Osteocyte (in vitro differentiated cells): ENCODE measurements at regions not wholly inside any gene's neighbourhood (a gene's known extent, or its start where the extent isn't known, plus 50 kb on each side); places are given as distances from the start of the nearest gene placed in this dataset.

Experiments
- DNase-seq: peaks from one replicate; pipeline ENCODE4 v3.0.0; 2021; ENCODE audit warnings: mixed read lengths; ENCODE audit not compliant: unreplicated experiment; ENCODE audit errors: extremely low spot score
- H3K27ac Mint-ChIP-seq: one replicate; pipeline ENCODE4 v1.8.0; 2021; ENCODE audit warnings: mild to moderate bottlenecking, mixed read lengths; ENCODE audit not compliant: unreplicated experiment
- H3K27me3 Mint-ChIP-seq: one replicate; pipeline ENCODE4 v1.8.0; 2021; ENCODE audit warnings: mixed read lengths; ENCODE audit not compliant: unreplicated experiment
- H3K36me3 Mint-ChIP-seq: one replicate; pipeline ENCODE4 v1.8.0; 2021; ENCODE audit warnings: mixed read lengths; ENCODE audit not compliant: unreplicated experiment
- H3K4me1 Mint-ChIP-seq: one replicate; pipeline ENCODE4 v1.8.0; 2021; ENCODE audit warnings: mixed read lengths; ENCODE audit not compliant: unreplicated experiment
- H3K4me3 Mint-ChIP-seq: one replicate; pipeline ENCODE4 v1.8.0; 2021; ENCODE audit warnings: mild to moderate bottlenecking, moderate library complexity, mixed read lengths; ENCODE audit not compliant: unreplicated experiment
- H3K9me3 Mint-ChIP-seq: one replicate; pipeline ENCODE4 v1.8.0; 2021; ENCODE audit warnings: mixed read lengths; ENCODE audit not compliant: unreplicated experiment
- CTCF ChIP-seq: fragments of 200-600 bp; sonication (generic); IDR thresholded peaks from 2 replicates; pipeline ENCODE4 v1.5.0; 2021; ENCODE audit warnings: antibody characterized with exemption, mild to moderate bottlenecking, moderate library complexity

GRCh38 chr3:70832089-70832833, 519.8 kb upstream of the MDFIC2 start:
- Mint-ChIP-seq H3K27ac (peak overlapping the region; percentile 91), H3K4me3 (no peak overlapping the region), H3K36me3 (peaks cover 1% of the 10 kb centered on the region), H3K9me3 (no peaks in the 10 kb centered on the region), H3K4me1 (peaks cover 43% of the 10 kb centered on the region), H3K27me3 (no peaks in the 10 kb centered on the region)
- DNase-seq, result no peak
- no peak for TF ChIP-seq CTCF

- Mint-ChIP-seq H3K27ac (peak overlapping the region; percentile 76), H3K4me3 (no peak overlapping the region), H3K27me3 (no peaks in the 10 kb centered on the region), H3K9me3 (peaks cover 4% of the 10 kb centered on the region), H3K36me3 (peaks cover 1% of the 10 kb centered on the region), H3K4me1 (peaks cover 56% of the 10 kb centered on the region)
- DNase-seq, result no peak
- TF ChIP-seq CTCF, result no peak
Observed at GRCh38 chr3:70829092-70829491, 516.7 kb upstream of the MDFIC2 start.

GRCh38 chr3:70824773-70825172, 512.3 kb upstream of the MDFIC2 start:
- no peaks in the 10 kb centered on the region for H3K27me3 Mint-ChIP-seq
- no peak for TF ChIP-seq CTCF
- H3K36me3 Mint-ChIP-seq, result no peaks in the 10 kb centered on the region
- no peak overlapping the region for H3K4me3 Mint-ChIP-seq
- peaks cover 44% of the 10 kb centered on the region for H3K4me1 Mint-ChIP-seq
- no peak for DNase-seq
- H3K9me3 Mint-ChIP-seq, result peaks cover 4% of the 10 kb centered on the region
- H3K27ac Mint-ChIP-seq, result peak overlapping the region; percentile 72

DNA sequence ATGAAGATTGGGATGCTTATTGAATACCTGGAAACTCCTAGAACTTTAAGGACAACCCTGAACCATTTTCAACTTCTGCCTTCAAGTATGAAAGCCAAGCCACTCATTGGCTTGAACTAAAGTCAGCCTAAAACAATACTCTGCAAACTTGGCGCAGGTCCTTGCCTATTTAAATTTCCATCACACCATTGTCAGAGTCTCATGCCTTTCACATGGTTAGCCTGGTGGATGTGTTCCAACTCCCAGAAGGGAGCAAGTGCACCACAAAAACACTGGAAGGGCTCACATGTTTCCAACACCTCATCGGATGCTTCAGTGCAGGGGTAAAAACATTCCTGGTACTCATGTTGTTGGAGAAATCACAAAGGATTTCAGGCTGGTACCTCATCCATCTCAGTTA, 511.6 kb upstream of the MDFIC2 start:
- H3K27ac Mint-ChIP-seq, result peak overlapping the region; percentile 72
- H3K9me3 Mint-ChIP-seq, result peaks cover 9% of the 10 kb centered on the region
- H3K27me3 Mint-ChIP-seq, result no peaks in the 10 kb centered on the region
- no peak for DNase-seq
- H3K4me1 Mint-ChIP-seq, result peaks cover 37% of the 10 kb centered on the region
- no peaks in the 10 kb centered on the region for H3K36me3 Mint-ChIP-seq
- TF ChIP-seq CTCF, result no peak
- H3K4me3 Mint-ChIP-seq, result no peak overlapping the region

- H3K27me3 Mint-ChIP-seq, result no peaks in the 10 kb centered on the region
- H3K9me3 Mint-ChIP-seq, result peaks cover 9% of the 10 kb centered on the region
- no peak for DNase-seq
- H3K4me3 Mint-ChIP-seq, result no peak overlapping the region
- H3K4me1 Mint-ChIP-seq, result peaks cover 32% of the 10 kb centered on the region
- H3K27ac Mint-ChIP-seq, result peak overlapping the region; percentile 2
- TF ChIP-seq CTCF, result no peak
- no peaks in the 10 kb centered on the region for H3K36me3 Mint-ChIP-seq
Observed at GRCh38 chr3:70823622-70824021, 511.2 kb upstream of the MDFIC2 start.
